GM23338 (cell line): ENCODE measurements at regions not wholly inside any gene's neighbourhood (a gene's known extent, or its start where the extent isn't known, plus 50 kb on each side); places are given as distances from the start of the nearest gene placed in this dataset.

ENCODE experiments used
- ATAC-seq: fragments of 200-7000 bp; cut with Tn5 transposase; 3 replicates; pipeline ENCODE4 v1.9.1; 2020
- DNase-seq: peaks from one replicate; pipeline ENCODE4 v3.0.0-alpha.2; 2015; ENCODE audit warnings: low spot score
- H2AFZ ChIP-seq: fragments of 200-600 bp; sonication (generic); 2 replicates; pipeline ENCODE4 v1.8.0; 2016; ENCODE audit warnings: antibody characterized with exemption, mild to moderate bottlenecking, moderate library complexity
- H3F3A ChIP-seq: fragments of 200-600 bp; sonication (generic); replicated peaks from 2 replicates; pipeline ENCODE4 v1.8.0; 2017; ENCODE audit warnings: antibody characterized with exemption, mixed run types, low read depth
- H3K27ac ChIP-seq: fragments of 200-600 bp; sonication (generic); 2 replicates; pipeline ENCODE4 v1.6.1; 2016; ENCODE audit warnings: low read depth
- H3K27me3 ChIP-seq: fragments of 200-600 bp; sonication (generic); 2 replicates; pipeline ENCODE4 v1.8.0; 2016; ENCODE audit warnings: mild to moderate bottlenecking, mixed run types, moderate library complexity; ENCODE audit not compliant: insufficient read depth
- H3K36me3 ChIP-seq: fragments of 200-600 bp; sonication (generic); 2 replicates; pipeline ENCODE4 v1.8.0; 2016; ENCODE audit warnings: mild to moderate bottlenecking; ENCODE audit not compliant: insufficient read depth
- H3K4me1 ChIP-seq: fragments of 200-600 bp; sonication (generic); 2 replicates; pipeline ENCODE4 v1.8.0; 2016; ENCODE audit warnings: mild to moderate bottlenecking, moderate library complexity; ENCODE audit not compliant: insufficient read depth
- H3K4me2 ChIP-seq: fragments of 200-600 bp; sonication (generic); 2 replicates; pipeline ENCODE4 v1.7.1; 2017; ENCODE audit warnings: mixed run types
- H3K4me3 ChIP-seq: fragments of 200-600 bp; sonication (generic); 2 replicates; pipeline ENCODE4 v1.6.1; 2016; ENCODE audit warnings: mixed run types
- H3K79me2 ChIP-seq: fragments of 200-600 bp; sonication (generic); replicated peaks from 2 replicates; pipeline ENCODE4 v1.8.0; 2017; ENCODE audit warnings: mild to moderate bottlenecking; ENCODE audit not compliant: insufficient read depth
- H3K9me2 ChIP-seq: fragments of 200-600 bp; sonication (generic); 2 replicates; pipeline ENCODE4 v1.8.0; 2017; ENCODE audit not compliant: insufficient read depth
- H4K20me1 ChIP-seq: fragments of 200-600 bp; sonication (generic); replicated peaks from 2 replicates; pipeline ENCODE4 v1.8.0; 2017; ENCODE audit warnings: mild to moderate bottlenecking; ENCODE audit not compliant: insufficient read depth
- H3K27ac Mint-ChIP-seq: 2 replicates; pipeline ENCODE4 v1.8.0; 2020; ENCODE audit warnings: inconsistent platforms, mild to moderate bottlenecking, moderate library complexity, mixed read lengths
- H3K27me3 Mint-ChIP-seq: 3 replicates; pipeline ENCODE4 v1.8.0; 2022; ENCODE audit warnings: low read depth, mild to moderate bottlenecking, moderate library complexity, mixed read lengths, inconsistent platforms; ENCODE audit not compliant: insufficient read depth, poor library complexity
- H3K36me3 Mint-ChIP-seq: 3 replicates; pipeline ENCODE4 v1.8.0; 2021; ENCODE audit warnings: low read depth, mild to moderate bottlenecking, inconsistent platforms, moderate library complexity, mixed read lengths
- H3K4me1 Mint-ChIP-seq: 3 replicates; pipeline ENCODE4 v1.8.0; 2020; ENCODE audit warnings: mild to moderate bottlenecking, inconsistent platforms, mixed read lengths
- H3K4me3 Mint-ChIP-seq: 3 replicates; pipeline ENCODE4 v1.8.0; 2021; ENCODE audit warnings: moderate library complexity, mild to moderate bottlenecking, inconsistent platforms, mixed read lengths
- H3K9me3 Mint-ChIP-seq: 3 replicates; pipeline ENCODE4 v1.8.0; 2020; ENCODE audit warnings: moderate library complexity, mild to moderate bottlenecking, inconsistent platforms, mixed read lengths
- CREB1 ChIP-seq: fragments of 250-450 bp; sonication (Bioruptor Pico); IDR thresholded peaks from 2 replicates; pipeline ENCODE4 v1.5.0; 2020; ENCODE audit warnings: low read depth, mild to moderate bottlenecking, moderate library complexity
- EZH2 ChIP-seq: fragments of 200-600 bp; sonication (generic); IDR thresholded peaks from one replicate; pipeline ENCODE4 v1.8.0; 2017; ENCODE audit warnings: antibody characterized with exemption, mild to moderate bottlenecking, low read depth; ENCODE audit not compliant: unreplicated experiment
- JUNB ChIP-seq: IDR thresholded peaks from one replicate; pipeline ENCODE4 v1.6.1; 2016; ENCODE audit warnings: antibody characterized with exemption; ENCODE audit not compliant: unreplicated experiment
- NANOG ChIP-seq: IDR thresholded peaks from 2 replicates; pipeline ENCODE4 v1.6.1; 2016; ENCODE audit warnings: antibody characterized with exemption, borderline replicate concordance
- ZNF114 ChIP-seq: fragments of 250-450 bp; sonication (Bioruptor Pico); IDR thresholded peaks from 2 replicates; pipeline ENCODE4 v1.5.0; 2020; ENCODE audit warnings: mild to moderate bottlenecking, moderate library complexity
- ZNF331 ChIP-seq: fragments of 250-450 bp; sonication (Bioruptor Pico); IDR thresholded peaks from 2 replicates; pipeline ENCODE4 v1.5.0; 2020; ENCODE audit warnings: low read depth, mild to moderate bottlenecking, moderate library complexity
- TF ChIP-seq, protein P1 (sequence below): IDR thresholded peaks from 2 replicates; pipeline ENCODE4 v1.6.1; 2016; ENCODE audit warnings: antibody characterized with exemption
- TF ChIP-seq, protein P2 (sequence below), 2 experiments: fragments of 200-600 bp in 1 of 2; sonication (generic) in 1 of 2; conservative IDR thresholded peaks; 2 replicates each; pipeline versions ENCODE4 v1.5.1 to v1.6.1; 2016 to 2017; ENCODE audit warnings: antibody characterized with exemption in 2 of 2, low read depth in 2 of 2, mild to moderate bottlenecking in 2 of 2, moderate library complexity in 1 of 2
- TF ChIP-seq, protein P3 (sequence below): IDR thresholded peaks from one replicate; pipeline ENCODE4 v1.6.1; 2018; ENCODE audit warnings: antibody characterized with exemption; ENCODE audit not compliant: unreplicated experiment

DNA sequence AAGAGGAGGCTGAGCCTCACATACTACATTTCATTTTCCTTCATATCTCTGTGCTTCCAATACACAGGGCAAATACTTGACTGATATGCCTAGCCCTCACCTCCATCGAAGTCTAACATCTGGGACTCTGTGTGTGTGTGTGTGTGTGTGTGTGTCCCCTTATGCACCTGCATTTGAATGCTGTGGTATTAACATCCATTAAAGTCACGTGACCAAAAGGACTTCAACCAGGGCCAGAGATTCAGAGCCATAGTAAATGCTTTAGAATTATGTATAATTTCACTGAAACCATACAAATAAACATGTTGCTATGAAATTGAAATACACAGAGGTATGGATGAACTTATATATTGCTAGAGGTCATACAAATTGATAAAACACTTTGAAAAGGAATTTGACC is 165.8 kb upstream of the SEMA6D start:
- TF ChIP-seq, protein P1, sequence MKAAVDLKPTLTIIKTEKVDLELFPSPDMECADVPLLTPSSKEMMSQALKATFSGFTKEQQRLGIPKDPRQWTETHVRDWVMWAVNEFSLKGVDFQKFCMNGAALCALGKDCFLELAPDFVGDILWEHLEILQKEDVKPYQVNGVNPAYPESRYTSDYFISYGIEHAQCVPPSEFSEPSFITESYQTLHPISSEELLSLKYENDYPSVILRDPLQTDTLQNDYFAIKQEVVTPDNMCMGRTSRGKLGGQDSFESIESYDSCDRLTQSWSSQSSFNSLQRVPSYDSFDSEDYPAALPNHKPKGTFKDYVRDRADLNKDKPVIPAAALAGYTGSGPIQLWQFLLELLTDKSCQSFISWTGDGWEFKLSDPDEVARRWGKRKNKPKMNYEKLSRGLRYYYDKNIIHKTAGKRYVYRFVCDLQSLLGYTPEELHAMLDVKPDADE = no peak
- Histone ChIP-seq H4K20me1 (no peaks in the 10 kb centered on the region), H3K36me3 (no peaks in the 10 kb centered on the region), H2AFZ (no peak overlapping the region), H3K4me1 (no peaks in the 10 kb centered on the region), H3K27me3 (no peaks in the 10 kb centered on the region), H3K4me3 (no peak overlapping the region), H3K79me2 (no peaks in the 10 kb centered on the region), H3K27ac (no peak overlapping the region), H3F3A (no peaks in the 10 kb centered on the region), H3K4me2 (no peak overlapping the region), H3K9me2 (peaks cover 4% of the 10 kb centered on the region; the same call in 1 of the 2 replicates)
- peaks cover 2% of the 10 kb centered on the region for H3K4me1 Mint-ChIP-seq
- H3K27ac Mint-ChIP-seq = no peak overlapping the region
- H3K27me3 Mint-ChIP-seq = no peaks in the 10 kb centered on the region
- DNase-seq = no peak
- H3K4me3 Mint-ChIP-seq = no peak overlapping the region
- ATAC-seq = no peak
- H3K36me3 Mint-ChIP-seq = no peaks in the 10 kb centered on the region
- H3K9me3 Mint-ChIP-seq = no peaks in the 10 kb centered on the region

DNA sequence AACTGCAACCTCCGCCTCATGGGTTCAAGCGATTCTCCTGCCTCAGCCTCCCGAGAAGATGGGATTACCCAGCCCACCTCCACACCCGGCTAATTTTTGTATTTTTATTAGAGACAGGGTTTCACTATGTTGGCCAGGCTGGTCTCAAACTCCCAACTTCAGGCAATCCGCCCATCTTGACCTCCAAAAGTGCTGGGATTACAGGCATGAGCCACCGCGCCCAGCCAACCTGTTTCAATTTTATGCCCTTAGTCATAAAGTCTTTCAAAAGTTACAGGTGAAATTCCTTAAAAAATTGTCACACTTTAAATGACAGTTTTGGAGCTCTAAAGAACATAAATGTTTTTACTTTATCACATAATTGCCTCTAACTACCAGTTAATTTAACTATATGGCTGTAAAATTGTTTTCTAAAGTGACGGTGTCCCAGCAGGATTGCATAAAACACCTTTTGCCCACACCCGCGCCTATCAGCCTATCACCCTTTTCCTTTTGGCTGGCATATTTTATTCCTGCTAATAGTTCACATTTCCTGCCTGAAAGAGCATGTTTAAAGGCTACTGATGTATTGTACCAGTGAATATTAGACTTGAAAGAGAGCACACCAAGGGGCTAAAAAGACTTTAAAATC is 164.2 kb upstream of the SEMA6D start:
- H3K36me3 ChIP-seq = no peaks in the 10 kb centered on the region
- Mint-ChIP-seq H3K27ac (no peak overlapping the region), H3K4me3 (no peak overlapping the region), H3K27me3 (no peaks in the 10 kb centered on the region), H3K9me3 (no peaks in the 10 kb centered on the region), H3K36me3 (no peaks in the 10 kb centered on the region), H3K4me1 (peaks cover 2% of the 10 kb centered on the region)
- H3K9me2 ChIP-seq = no peaks in the 10 kb centered on the region
- H3K27ac ChIP-seq = no peak overlapping the region
- H3K79me2 ChIP-seq = no peaks in the 10 kb centered on the region
- DNase-seq (no peak), ATAC-seq (no peak)
- H3K4me3 ChIP-seq = no peak overlapping the region
- no peaks in the 10 kb centered on the region for H3K27me3 ChIP-seq
- no peak overlapping the region for H2AFZ ChIP-seq
- H3K4me2 ChIP-seq = no peak overlapping the region
- no peaks in the 10 kb centered on the region for H3K4me1 ChIP-seq
- no peaks in the 10 kb centered on the region for H4K20me1 ChIP-seq
- no peaks in the 10 kb centered on the region for H3F3A ChIP-seq
- no peak for TF ChIP-seq NANOG
- TF ChIP-seq, protein P2, sequence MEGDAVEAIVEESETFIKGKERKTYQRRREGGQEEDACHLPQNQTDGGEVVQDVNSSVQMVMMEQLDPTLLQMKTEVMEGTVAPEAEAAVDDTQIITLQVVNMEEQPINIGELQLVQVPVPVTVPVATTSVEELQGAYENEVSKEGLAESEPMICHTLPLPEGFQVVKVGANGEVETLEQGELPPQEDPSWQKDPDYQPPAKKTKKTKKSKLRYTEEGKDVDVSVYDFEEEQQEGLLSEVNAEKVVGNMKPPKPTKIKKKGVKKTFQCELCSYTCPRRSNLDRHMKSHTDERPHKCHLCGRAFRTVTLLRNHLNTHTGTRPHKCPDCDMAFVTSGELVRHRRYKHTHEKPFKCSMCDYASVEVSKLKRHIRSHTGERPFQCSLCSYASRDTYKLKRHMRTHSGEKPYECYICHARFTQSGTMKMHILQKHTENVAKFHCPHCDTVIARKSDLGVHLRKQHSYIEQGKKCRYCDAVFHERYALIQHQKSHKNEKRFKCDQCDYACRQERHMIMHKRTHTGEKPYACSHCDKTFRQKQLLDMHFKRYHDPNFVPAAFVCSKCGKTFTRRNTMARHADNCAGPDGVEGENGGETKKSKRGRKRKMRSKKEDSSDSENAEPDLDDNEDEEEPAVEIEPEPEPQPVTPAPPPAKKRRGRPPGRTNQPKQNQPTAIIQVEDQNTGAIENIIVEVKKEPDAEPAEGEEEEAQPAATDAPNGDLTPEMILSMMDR (conservative IDR thresholded peaks at IDR 0.05; ENCODE audit: low read depth in 2 of 2) = no peak
- no peak for TF ChIP-seq CREB1 (CRISPR knock-in tag)
- TF ChIP-seq, protein P3, sequence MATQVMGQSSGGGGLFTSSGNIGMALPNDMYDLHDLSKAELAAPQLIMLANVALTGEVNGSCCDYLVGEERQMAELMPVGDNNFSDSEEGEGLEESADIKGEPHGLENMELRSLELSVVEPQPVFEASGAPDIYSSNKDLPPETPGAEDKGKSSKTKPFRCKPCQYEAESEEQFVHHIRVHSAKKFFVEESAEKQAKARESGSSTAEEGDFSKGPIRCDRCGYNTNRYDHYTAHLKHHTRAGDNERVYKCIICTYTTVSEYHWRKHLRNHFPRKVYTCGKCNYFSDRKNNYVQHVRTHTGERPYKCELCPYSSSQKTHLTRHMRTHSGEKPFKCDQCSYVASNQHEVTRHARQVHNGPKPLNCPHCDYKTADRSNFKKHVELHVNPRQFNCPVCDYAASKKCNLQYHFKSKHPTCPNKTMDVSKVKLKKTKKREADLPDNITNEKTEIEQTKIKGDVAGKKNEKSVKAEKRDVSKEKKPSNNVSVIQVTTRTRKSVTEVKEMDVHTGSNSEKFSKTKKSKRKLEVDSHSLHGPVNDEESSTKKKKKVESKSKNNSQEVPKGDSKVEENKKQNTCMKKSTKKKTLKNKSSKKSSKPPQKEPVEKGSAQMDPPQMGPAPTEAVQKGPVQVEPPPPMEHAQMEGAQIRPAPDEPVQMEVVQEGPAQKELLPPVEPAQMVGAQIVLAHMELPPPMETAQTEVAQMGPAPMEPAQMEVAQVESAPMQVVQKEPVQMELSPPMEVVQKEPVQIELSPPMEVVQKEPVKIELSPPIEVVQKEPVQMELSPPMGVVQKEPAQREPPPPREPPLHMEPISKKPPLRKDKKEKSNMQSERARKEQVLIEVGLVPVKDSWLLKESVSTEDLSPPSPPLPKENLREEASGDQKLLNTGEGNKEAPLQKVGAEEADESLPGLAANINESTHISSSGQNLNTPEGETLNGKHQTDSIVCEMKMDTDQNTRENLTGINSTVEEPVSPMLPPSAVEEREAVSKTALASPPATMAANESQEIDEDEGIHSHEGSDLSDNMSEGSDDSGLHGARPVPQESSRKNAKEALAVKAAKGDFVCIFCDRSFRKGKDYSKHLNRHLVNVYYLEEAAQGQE = no peak
- TF ChIP-seq EZH2 = no peak
- no peak for TF ChIP-seq ZNF331 (CRISPR knock-in tag)
- no peak for TF ChIP-seq ZNF114 (CRISPR knock-in tag)
- TF ChIP-seq, protein P1 = no peak
- TF ChIP-seq JUNB = no peak
